ENCODE measurements at regions not wholly inside any gene's neighbourhood (a gene's known extent, or its start where the extent isn't known, plus 50 kb on each side); places are given as distances from the start of the nearest gene placed in this dataset.

GRCh38 chr12:63416788-63417187 lies 251.5 kb downstream of the DPY19L2 start:
- H3K27me3 ChIP-seq (ENCODE audit: control insufficient read depth, insufficient read depth, low read length): no peaks in the 10 kb centered on the region
- H3K9me3 ChIP-seq (ENCODE audit: control insufficient read depth, insufficient read depth, low read length): no peaks in the 10 kb centered on the region
- peaks cover 1% of the 10 kb centered on the region; the same call in 1 of the 2 replicates for H3K4me1 ChIP-seq (ENCODE audit: control insufficient read depth, insufficient read depth, low read length)
- H3K36me3 ChIP-seq (ENCODE audit: control insufficient read depth, insufficient read depth, low read length): no peaks in the 10 kb centered on the region
- H3K27ac ChIP-seq (ENCODE audit: low read length): no peak overlapping the region
- H3K4me3 ChIP-seq (ENCODE audit: low read length): no peak overlapping the region
- DNase-seq (ENCODE audit: low read depth, low spot score): no peak

GRCh38 chr12:63415357-63415756 lies 252.9 kb downstream of the DPY19L2 start:
- H3K4me1 ChIP-seq (ENCODE audit: control insufficient read depth, insufficient read depth, low read length): peaks cover under 1% of the 10 kb centered on the region; the same call in 1 of the 2 replicates
- no peaks in the 10 kb centered on the region for H3K27me3 ChIP-seq (ENCODE audit: control insufficient read depth, insufficient read depth, low read length)
- DNase-seq (ENCODE audit: low read depth, low spot score): no peak
- no peaks in the 10 kb centered on the region for H3K36me3 ChIP-seq (ENCODE audit: control insufficient read depth, insufficient read depth, low read length)
- H3K9me3 ChIP-seq (ENCODE audit: control insufficient read depth, insufficient read depth, low read length): no peaks in the 10 kb centered on the region
- no CpG with 5 or more reads among the region's 13 CpGs for WGBS (ENCODE audit: insufficient coverage, insufficient read length)
- H3K27ac ChIP-seq (ENCODE audit: low read length): no peak overlapping the region
- no peak overlapping the region for H3K4me3 ChIP-seq (ENCODE audit: low read length)

- Histone ChIP-seq H3K27me3 (ENCODE audit: control insufficient read depth, insufficient read depth, low read length) (no peaks in the 10 kb centered on the region), H3K4me1 (ENCODE audit: control insufficient read depth, insufficient read depth, low read length) (no peaks in the 10 kb centered on the region), H3K27ac (ENCODE audit: low read length) (no peak overlapping the region), H3K9me3 (ENCODE audit: control insufficient read depth, insufficient read depth, low read length) (no peaks in the 10 kb centered on the region; the same call in 1 of the 2 replicates), H3K4me3 (ENCODE audit: low read length) (no peak overlapping the region), H3K36me3 (ENCODE audit: control insufficient read depth, insufficient read depth, low read length) (no peaks in the 10 kb centered on the region)
- no CpG with 5 or more reads among the region's 1 CpG for WGBS (ENCODE audit: insufficient coverage, insufficient read length)
- no peak for DNase-seq (ENCODE audit: low read depth, low spot score)
Measured at GRCh38 chr12:63410197-63410596, 258.1 kb downstream of the DPY19L2 start.

- no peak for DNase-seq (ENCODE audit: low read depth, low spot score)
- no peaks in the 10 kb centered on the region for H3K36me3 ChIP-seq (ENCODE audit: control insufficient read depth, insufficient read depth, low read length)
- no peak overlapping the region for H3K27ac ChIP-seq (ENCODE audit: low read length)
- WGBS (ENCODE audit: insufficient coverage, insufficient read length): no CpG with 5 or more reads among the region's 2 CpGs
- H3K9me3 ChIP-seq (ENCODE audit: control insufficient read depth, insufficient read depth, low read length): no peaks in the 10 kb centered on the region; the same call in 1 of the 2 replicates
- H3K27me3 ChIP-seq (ENCODE audit: control insufficient read depth, insufficient read depth, low read length): no peaks in the 10 kb centered on the region
- H3K4me3 ChIP-seq (ENCODE audit: low read length): no peak overlapping the region
- no peaks in the 10 kb centered on the region for H3K4me1 ChIP-seq (ENCODE audit: control insufficient read depth, insufficient read depth, low read length)
Measured at GRCh38 chr12:63406781-63407180, 255.8 kb upstream of the AVPR1A start.

GRCh38 chr12:63404611-63405010 lies 253.6 kb upstream of the AVPR1A start:
- no peaks in the 10 kb centered on the region; the same call in 1 of the 2 replicates for H3K9me3 ChIP-seq (ENCODE audit: control insufficient read depth, insufficient read depth, low read length)
- H3K27ac ChIP-seq (ENCODE audit: low read length): no peak overlapping the region
- H3K4me3 ChIP-seq (ENCODE audit: low read length): no peak overlapping the region
- no peaks in the 10 kb centered on the region for H3K4me1 ChIP-seq (ENCODE audit: control insufficient read depth, insufficient read depth, low read length)
- no peaks in the 10 kb centered on the region for H3K27me3 ChIP-seq (ENCODE audit: control insufficient read depth, insufficient read depth, low read length)
- no peaks in the 10 kb centered on the region for H3K36me3 ChIP-seq (ENCODE audit: control insufficient read depth, insufficient read depth, low read length)
- no CpG with 5 or more reads among the region's 1 CpG for WGBS (ENCODE audit: insufficient coverage, insufficient read length)
- DNase-seq (ENCODE audit: low read depth, low spot score): no peak

GRCh38 chr12:63403256-63403655 lies 252.3 kb upstream of the AVPR1A start:
- Histone ChIP-seq H3K27me3 (ENCODE audit: control insufficient read depth, insufficient read depth, low read length) (no peaks in the 10 kb centered on the region), H3K9me3 (ENCODE audit: control insufficient read depth, insufficient read depth, low read length) (no peaks in the 10 kb centered on the region; the same call in 1 of the 2 replicates), H3K27ac (ENCODE audit: low read length) (no peak overlapping the region), H3K4me3 (ENCODE audit: low read length) (no peak overlapping the region), H3K4me1 (ENCODE audit: control insufficient read depth, insufficient read depth, low read length) (no peaks in the 10 kb centered on the region), H3K36me3 (ENCODE audit: control insufficient read depth, insufficient read depth, low read length) (no peaks in the 10 kb centered on the region)
- no peak for DNase-seq (ENCODE audit: low read depth, low spot score)
- no CpG with 5 or more reads among the region's 1 CpG for WGBS (ENCODE audit: insufficient coverage, insufficient read length)

GRCh38 chr12:63400718-63401117 lies 249.7 kb upstream of the AVPR1A start:
- Histone ChIP-seq H3K36me3 (ENCODE audit: control insufficient read depth, insufficient read depth, low read length) (no peaks in the 10 kb centered on the region), H3K4me1 (ENCODE audit: control insufficient read depth, insufficient read depth, low read length) (no peaks in the 10 kb centered on the region), H3K9me3 (ENCODE audit: control insufficient read depth, insufficient read depth, low read length) (no peaks in the 10 kb centered on the region; the same call in 1 of the 2 replicates), H3K27ac (ENCODE audit: low read length) (no peak overlapping the region), H3K4me3 (ENCODE audit: low read length) (no peak overlapping the region), H3K27me3 (ENCODE audit: control insufficient read depth, insufficient read depth, low read length) (no peaks in the 10 kb centered on the region)
- DNase-seq (ENCODE audit: low read depth, low spot score): no peak
- WGBS (ENCODE audit: insufficient coverage, insufficient read length): no CpG with 5 or more reads among the region's 3 CpGs

- WGBS (ENCODE audit: insufficient coverage, insufficient read length): no CpG with 5 or more reads among the region's 2 CpGs
- Histone ChIP-seq H3K36me3 (ENCODE audit: control insufficient read depth, insufficient read depth, low read length) (no peaks in the 10 kb centered on the region), H3K27ac (ENCODE audit: low read length) (no peak overlapping the region)
Measured at GRCh38 chr12:63400318-63400717, 249.3 kb upstream of the AVPR1A start.

GRCh38 chr12:63397807-63398206 lies 246.8 kb upstream of the AVPR1A start:
- H3K36me3 ChIP-seq (ENCODE audit: control insufficient read depth, insufficient read depth, low read length): no peaks in the 10 kb centered on the region
- no peak overlapping the region for H3K27ac ChIP-seq (ENCODE audit: low read length)
- no peak for DNase-seq (ENCODE audit: low read depth, low spot score)
- no peaks in the 10 kb centered on the region for H3K27me3 ChIP-seq (ENCODE audit: control insufficient read depth, insufficient read depth, low read length)
- no peaks in the 10 kb centered on the region for H3K4me1 ChIP-seq (ENCODE audit: control insufficient read depth, insufficient read depth, low read length)
- no peak overlapping the region; the same call in 1 of the 2 replicates for H3K4me3 ChIP-seq (ENCODE audit: low read length)
- no peaks in the 10 kb centered on the region for H3K9me3 ChIP-seq (ENCODE audit: control insufficient read depth, insufficient read depth, low read length)
- WGBS (ENCODE audit: insufficient coverage, insufficient read length): no CpG with 5 or more reads among the region's 4 CpGs

More at GRCh38 chr12:63400318-63400717, 249.3 kb upstream of the AVPR1A start:
- no peaks in the 10 kb centered on the region for H3K4me1 ChIP-seq (ENCODE audit: control insufficient read depth, insufficient read depth, low read length)
- H3K4me3 ChIP-seq (ENCODE audit: low read length): no peak overlapping the region
- no peaks in the 10 kb centered on the region for H3K9me3 ChIP-seq (ENCODE audit: control insufficient read depth, insufficient read depth, low read length)
- no peaks in the 10 kb centered on the region for H3K27me3 ChIP-seq (ENCODE audit: control insufficient read depth, insufficient read depth, low read length)
- no peak for DNase-seq (ENCODE audit: low read depth, low spot score)

- Histone ChIP-seq H3K4me1 (ENCODE audit: control insufficient read depth, insufficient read depth, low read length) (no peaks in the 10 kb centered on the region), H3K4me3 (ENCODE audit: low read length) (no peak overlapping the region), H3K27ac (ENCODE audit: low read length) (no peak overlapping the region), H3K27me3 (ENCODE audit: control insufficient read depth, insufficient read depth, low read length) (no peaks in the 10 kb centered on the region), H3K9me3 (ENCODE audit: control insufficient read depth, insufficient read depth, low read length) (no peaks in the 10 kb centered on the region), H3K36me3 (ENCODE audit: control insufficient read depth, insufficient read depth, low read length) (no peaks in the 10 kb centered on the region)
- no CpG with 5 or more reads among the region's 3 CpGs for WGBS (ENCODE audit: insufficient coverage, insufficient read length)
- no peak for DNase-seq (ENCODE audit: low read depth, low spot score)
Measured at GRCh38 chr12:63396135-63396534, 245.1 kb upstream of the AVPR1A start.

GRCh38 chr12:63394983-63395382 lies 244.0 kb upstream of the AVPR1A start:
- no peak for DNase-seq (ENCODE audit: low read depth, low spot score)
- H3K4me1 ChIP-seq (ENCODE audit: control insufficient read depth, insufficient read depth, low read length): no peaks in the 10 kb centered on the region
- H3K27me3 ChIP-seq (ENCODE audit: control insufficient read depth, insufficient read depth, low read length): no peaks in the 10 kb centered on the region
- no peaks in the 10 kb centered on the region for H3K9me3 ChIP-seq (ENCODE audit: control insufficient read depth, insufficient read depth, low read length)
- no CpG with 5 or more reads among the region's 4 CpGs for WGBS (ENCODE audit: insufficient coverage, insufficient read length)
- no peak overlapping the region for H3K4me3 ChIP-seq (ENCODE audit: low read length)
- H3K36me3 ChIP-seq (ENCODE audit: control insufficient read depth, insufficient read depth, low read length): no peaks in the 10 kb centered on the region
- no peak overlapping the region for H3K27ac ChIP-seq (ENCODE audit: low read length)
